A673 (cell line): ENCODE measurements at regions not wholly inside any gene's neighbourhood (a gene's known extent, or its start where the extent isn't known, plus 50 kb on each side); places are given as distances from the start of the nearest gene placed in this dataset.

Experiments
- BruUV-seq: library from RNA; stranded (reverse); fragments of 400-500 nt; replicated peaks from 2 replicates; lab custom pipeline; 2021; lab: Mats Ljungman, UMichigan
- CTCF ChIA-PET: fragments of 300-600 bp; sonication (Branson Sonifier 250); formaldehyde crosslinking; loops from one replicate; lab custom pipeline; 2022; ENCODE audit warnings: antibody characterized with exemption; lab: Charles Lee
- POLR2A ChIA-PET: fragments of 300-600 bp; sonication (Branson Sonifier 250); formaldehyde crosslinking; loops from one replicate; lab custom pipeline; 2022; ENCODE audit warnings: antibody characterized with exemption; ENCODE audit not compliant: low non-redundant PET; lab: Charles Lee
- DNase-seq: peaks from one replicate; pipeline ENCODE4 v3.0.0-alpha.2; 2015; ENCODE audit warnings: low spot score
- H3K27ac ChIP-seq: fragments of 200-600 bp; sonication (generic); 2 replicates; pipeline ENCODE4 v1.5.1; 2016; ENCODE audit warnings: mixed run types, low read depth, mild to moderate bottlenecking, mixed read lengths, antibody characterized with exemption, low read length; ENCODE audit not compliant: poor library complexity, severe bottlenecking
- H3K27me3 ChIP-seq: fragments of 200-600 bp; sonication (generic); replicated peaks from 2 replicates; pipeline ENCODE4 v1.6.1; 2017; ENCODE audit warnings: mixed run types, low read depth, mild to moderate bottlenecking, mixed read lengths, antibody characterized with exemption, low read length; ENCODE audit not compliant: insufficient read depth, poor library complexity
- H3K36me3 ChIP-seq: fragments of 200-600 bp; sonication (generic); 2 replicates; pipeline ENCODE4 v1.6.1; 2016; ENCODE audit warnings: mixed run types, mild to moderate bottlenecking, mixed read lengths, antibody characterized with exemption, low read length; ENCODE audit not compliant: insufficient read depth, poor library complexity, severe bottlenecking
- H3K4me1 ChIP-seq: fragments of 200-600 bp; sonication (generic); 2 replicates; pipeline ENCODE4 v1.6.1; 2017; ENCODE audit warnings: mixed run types, mild to moderate bottlenecking, mixed read lengths, antibody characterized with exemption, low read length; ENCODE audit not compliant: insufficient read depth, poor library complexity, severe bottlenecking
- H3K4me3 ChIP-seq: fragments of 200-600 bp; sonication (generic); 2 replicates; pipeline ENCODE4 v1.5.1; 2016; ENCODE audit warnings: low read depth, mixed run types, mild to moderate bottlenecking, mixed read lengths, low read length; ENCODE audit not compliant: poor library complexity, severe bottlenecking
- H3K9me3 ChIP-seq: fragments of 200-600 bp; sonication (generic); 2 replicates; pipeline ENCODE4 v1.6.1; 2016; ENCODE audit warnings: mixed run types, low read depth, mild to moderate bottlenecking, mixed read lengths, antibody characterized with exemption, low read length; ENCODE audit not compliant: poor library complexity, severe bottlenecking
- EZH2 ChIP-seq: fragments of 200-600 bp; sonication (generic); IDR thresholded peaks from 2 replicates; pipeline ENCODE4 v1.6.1; 2017; ENCODE audit warnings: borderline replicate concordance, low read depth, mild to moderate bottlenecking, mixed read lengths, antibody characterized with exemption, low read length; ENCODE audit not compliant: poor library complexity, severe bottlenecking
- intact Hi-C: fragments of 100-400 bp; cut with micrococcal nuclease; formaldehyde crosslinking; loops from one replicate; pipeline ENCODE4 v1.10.0; 2022; ENCODE audit not compliant: unreplicated experiment
- TF ChIP-seq, protein P1 (sequence below): fragments of 300-800, 200-600 bp; sonication (generic); conservative IDR thresholded peaks from 2 replicates; pipeline ENCODE4 v1.5.1; 2017; ENCODE audit warnings: low read depth, mild to moderate bottlenecking, antibody characterized with exemption, low read length, moderate library complexity, mixed read lengths

DNA sequence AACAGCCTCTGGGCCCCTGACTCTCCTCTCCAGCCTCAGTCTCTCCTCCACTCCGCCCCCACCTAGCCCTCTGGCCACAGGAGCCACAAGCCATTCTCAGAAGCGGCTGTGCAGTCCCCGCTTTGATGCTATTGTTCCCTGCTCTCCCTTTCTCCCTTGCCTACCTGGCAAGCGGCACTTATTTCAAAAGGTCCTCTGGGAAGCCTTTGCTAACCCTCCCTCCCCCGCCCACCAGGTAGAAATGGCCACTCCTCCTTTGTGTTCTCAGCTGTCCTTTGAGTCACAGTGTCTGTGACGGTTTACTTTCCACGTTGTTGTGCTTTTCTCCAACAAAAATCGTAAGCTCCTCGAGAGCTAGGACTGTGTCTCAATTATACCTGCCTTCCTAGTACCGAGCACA lies 338.4 kb upstream of the PROX1 start:
- Histone ChIP-seq H3K4me1 (no peaks in the 10 kb centered on the region), H3K27me3 (peaks cover 37% of the 10 kb centered on the region), H3K27ac (no peak overlapping the region), H3K9me3 (no peaks in the 10 kb centered on the region), H3K36me3 (no peaks in the 10 kb centered on the region), H3K4me3 (no peak overlapping the region)
- no TSS peak for BruUV-seq
- intact Hi-C loops: no loop called here
- DNase-seq: no peak
- CTCF ChIA-PET: no interaction called here
- POLR2A ChIA-PET: no interaction called here
- TF ChIP-seq, protein P1, sequence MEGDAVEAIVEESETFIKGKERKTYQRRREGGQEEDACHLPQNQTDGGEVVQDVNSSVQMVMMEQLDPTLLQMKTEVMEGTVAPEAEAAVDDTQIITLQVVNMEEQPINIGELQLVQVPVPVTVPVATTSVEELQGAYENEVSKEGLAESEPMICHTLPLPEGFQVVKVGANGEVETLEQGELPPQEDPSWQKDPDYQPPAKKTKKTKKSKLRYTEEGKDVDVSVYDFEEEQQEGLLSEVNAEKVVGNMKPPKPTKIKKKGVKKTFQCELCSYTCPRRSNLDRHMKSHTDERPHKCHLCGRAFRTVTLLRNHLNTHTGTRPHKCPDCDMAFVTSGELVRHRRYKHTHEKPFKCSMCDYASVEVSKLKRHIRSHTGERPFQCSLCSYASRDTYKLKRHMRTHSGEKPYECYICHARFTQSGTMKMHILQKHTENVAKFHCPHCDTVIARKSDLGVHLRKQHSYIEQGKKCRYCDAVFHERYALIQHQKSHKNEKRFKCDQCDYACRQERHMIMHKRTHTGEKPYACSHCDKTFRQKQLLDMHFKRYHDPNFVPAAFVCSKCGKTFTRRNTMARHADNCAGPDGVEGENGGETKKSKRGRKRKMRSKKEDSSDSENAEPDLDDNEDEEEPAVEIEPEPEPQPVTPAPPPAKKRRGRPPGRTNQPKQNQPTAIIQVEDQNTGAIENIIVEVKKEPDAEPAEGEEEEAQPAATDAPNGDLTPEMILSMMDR: no peak
- TF ChIP-seq EZH2: no peak

DNA sequence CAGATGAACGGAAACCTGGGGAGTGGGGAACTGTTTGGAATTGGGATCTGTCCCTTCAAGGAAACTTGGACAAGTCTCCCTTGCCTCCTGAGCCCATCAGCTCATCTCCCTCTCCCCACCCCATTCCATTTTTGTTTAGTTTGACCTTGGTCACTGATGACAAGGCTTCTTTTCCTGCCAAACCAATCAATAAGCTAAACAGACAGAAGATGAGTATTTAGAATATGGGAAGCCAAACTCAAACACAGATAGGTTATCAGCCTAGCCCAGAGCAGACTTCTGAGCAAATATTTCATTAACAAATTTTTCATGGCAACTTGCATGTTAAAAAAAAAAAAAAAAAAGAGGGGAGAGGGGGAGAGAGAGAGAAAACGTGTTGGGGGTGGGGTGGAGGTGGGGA lies 337.2 kb upstream of the PROX1 start:
- no peak for DNase-seq
- CTCF ChIA-PET: no interaction called here
- TF ChIP-seq, protein P1: no peak
- no peak for TF ChIP-seq EZH2
- no TSS peak for BruUV-seq
- no peak overlapping the region for H3K4me3 ChIP-seq
- intact Hi-C loops: no loop called here
- no peaks in the 10 kb centered on the region for H3K36me3 ChIP-seq
- H3K4me1 ChIP-seq: no peaks in the 10 kb centered on the region
- POLR2A ChIA-PET: no interaction called here
- H3K27ac ChIP-seq: no peak overlapping the region
- H3K27me3 ChIP-seq: peaks cover 33% of the 10 kb centered on the region
- no peaks in the 10 kb centered on the region for H3K9me3 ChIP-seq

DNA sequence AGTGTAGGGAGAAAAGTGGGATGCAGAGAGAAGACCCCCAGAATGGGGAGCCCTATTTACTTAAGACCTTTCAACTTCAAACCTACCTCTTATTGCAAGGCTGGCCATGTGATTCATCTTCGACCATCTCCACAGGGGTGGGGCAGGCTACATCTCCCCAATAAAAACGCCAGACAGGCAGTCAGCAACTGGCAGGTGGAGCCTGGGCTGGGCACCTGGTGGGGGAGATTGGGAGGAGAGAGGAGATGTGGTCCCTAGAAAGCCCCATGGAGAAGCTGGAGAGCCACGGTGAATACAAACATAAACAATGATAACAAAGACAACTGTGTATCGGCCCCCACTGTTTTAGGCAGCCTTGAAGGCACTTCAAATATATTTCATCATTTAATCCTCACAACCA lies 336.7 kb upstream of the PROX1 start:
- Histone ChIP-seq H3K4me1 (no peaks in the 10 kb centered on the region), H3K36me3 (no peaks in the 10 kb centered on the region), H3K27ac (no peak overlapping the region), H3K27me3 (peaks cover 32% of the 10 kb centered on the region), H3K4me3 (no peak overlapping the region), H3K9me3 (no peaks in the 10 kb centered on the region)
- intact Hi-C loops: no loop called here
- TF ChIP-seq EZH2: no peak
- TF ChIP-seq, protein P1: no peak
- no TSS peak for BruUV-seq
- DNase-seq: no peak
- CTCF ChIA-PET: no interaction called here
- POLR2A ChIA-PET: no interaction called here
